HG02973 (cell line): ENCODE measurements at regions not wholly inside any gene's neighbourhood (a gene's known extent, or its start where the extent isn't known, plus 50 kb on each side); places are given as distances from the start of the nearest gene placed in this dataset.
"Not testable (repeated sequence)": the region's sequence is repeated elsewhere in the genome, so short reads cannot be mapped to it uniquely, and the experiment has no call there.

Experiments used
- ATAC-seq: cut with Tn5 transposase; IDR thresholded peaks from one replicate; pipeline ENCODE4 v1.9.1; 2021; ENCODE audit warnings: moderate library complexity; ENCODE audit not compliant: unreplicated experiment

- no peak for ATAC-seq
Observed at GRCh38 chr6:90676516-90677300, 89.8 kb upstream of the MAP3K7 start.

- not testable (repeated sequence) for ATAC-seq
Observed at GRCh38 chr6:90675107-90675506, 88.2 kb upstream of the MAP3K7 start.

GRCh38 chr6:90674077-90674476 is 87.2 kb upstream of the MAP3K7 start:
- ATAC-seq = not testable (repeated sequence)

GRCh38 chr6:90669846-90670245 is 83.0 kb upstream of the MAP3K7 start:
- no peak for ATAC-seq

GRCh38 chr6:90669420-90669819 is 82.5 kb upstream of the MAP3K7 start:
- ATAC-seq = no peak

- no peak for ATAC-seq
Observed at GRCh38 chr6:90668141-90668540, 81.3 kb upstream of the MAP3K7 start.

- no peak for ATAC-seq
Observed at GRCh38 chr6:90663873-90664272, 77.0 kb upstream of the MAP3K7 start.

GRCh38 chr6:90663106-90663505 is 76.2 kb upstream of the MAP3K7 start:
- ATAC-seq = no peak

GRCh38 chr6:90660931-90661330 is 74.1 kb upstream of the MAP3K7 start:
- no peak for ATAC-seq

GRCh38 chr6:90658497-90658896 is 71.6 kb upstream of the MAP3K7 start:
- ATAC-seq = no peak

- ATAC-seq = no peak
Observed at GRCh38 chr6:90656325-90656724, 69.5 kb upstream of the MAP3K7 start.

GRCh38 chr6:90654806-90655205 is 67.9 kb upstream of the MAP3K7 start:
- ATAC-seq = no peak

GRCh38 chr6:90654166-90654565 is 67.3 kb upstream of the MAP3K7 start:
- no peak for ATAC-seq

- ATAC-seq = no peak
Observed at GRCh38 chr6:90653750-90654149, 66.9 kb upstream of the MAP3K7 start.

GRCh38 chr6:90650041-90650940 is 63.4 kb upstream of the MAP3K7 start:
- ATAC-seq = no peak

- no peak for ATAC-seq
Observed at GRCh38 chr6:90648873-90649272, 62.0 kb upstream of the MAP3K7 start.

- no peak for ATAC-seq
Observed at GRCh38 chr6:90646940-90647339, 60.1 kb upstream of the MAP3K7 start.

GRCh38 chr6:90645634-90646033 is 58.8 kb upstream of the MAP3K7 start:
- ATAC-seq = no peak

- no peak for ATAC-seq
Observed at GRCh38 chr6:90644492-90644891, 57.6 kb upstream of the MAP3K7 start.

GRCh38 chr6:90643381-90643780 is 56.5 kb upstream of the MAP3K7 start:
- ATAC-seq = no peak

GRCh38 chr6:90637320-90637719 is 50.4 kb upstream of the MAP3K7 start:
- no peak for ATAC-seq
